Mesendoderm (in vitro differentiated cells): ENCODE measurements at regions not wholly inside any gene's neighbourhood (a gene's known extent, or its start where the extent isn't known, plus 50 kb on each side); places are given as distances from the start of the nearest gene placed in this dataset.

Source experiments
- DNase-seq: peaks from one replicate; pipeline ENCODE4 v3.0.0; 2013
- H2AK5ac ChIP-seq: 2 replicates; pipeline ENCODE4 v1.6.1; 2013; ENCODE audit warnings: low read length, inconsistent platforms
- H2BK120ac ChIP-seq: 2 replicates; pipeline ENCODE4 v1.6.1; 2013; ENCODE audit warnings: low read depth, mild to moderate bottlenecking, low read length, moderate library complexity, mixed read lengths
- H2BK15ac ChIP-seq: replicated peaks from 2 replicates; pipeline ENCODE4 v1.6.1; 2013; ENCODE audit warnings: low read depth, mild to moderate bottlenecking, moderate library complexity
- H2BK5ac ChIP-seq: 2 replicates; pipeline ENCODE4 v1.6.1; 2013; ENCODE audit warnings: low read length, inconsistent platforms
- H3K18ac ChIP-seq: 2 replicates; pipeline ENCODE4 v1.6.1; 2013; ENCODE audit warnings: mild to moderate bottlenecking, low read length, mixed read lengths
- H3K23ac ChIP-seq: one replicate; pipeline ENCODE4 v1.6.1; 2013; ENCODE audit warnings: low read length
- H3K27ac ChIP-seq: 2 replicates; pipeline ENCODE4 v1.5.1; 2013; ENCODE audit warnings: low read depth, mild to moderate bottlenecking, inconsistent platforms, low read length, moderate library complexity
- H3K27me3 ChIP-seq: 2 replicates; pipeline ENCODE4 v1.6.1; 2013; ENCODE audit warnings: low read length, control low read depth, mild to moderate bottlenecking, inconsistent platforms; ENCODE audit not compliant: insufficient read depth, poor library complexity
- H3K36me3 ChIP-seq: 2 replicates; pipeline ENCODE4 v1.6.1; 2013; ENCODE audit warnings: low read length, inconsistent platforms; ENCODE audit not compliant: control insufficient read depth, insufficient read depth
- H3K4ac ChIP-seq: one replicate; pipeline ENCODE4 v1.6.1; 2013; ENCODE audit warnings: low read depth, mild to moderate bottlenecking, low read length, moderate library complexity
- H3K4me1 ChIP-seq: 2 replicates; pipeline ENCODE4 v1.6.1; 2013; ENCODE audit warnings: low read depth, low read length, inconsistent platforms; ENCODE audit not compliant: control insufficient read depth
- H3K4me2 ChIP-seq: 2 replicates; pipeline ENCODE4 v1.6.1; 2013; ENCODE audit warnings: low read length
- H3K4me3 ChIP-seq: 2 replicates; pipeline ENCODE4 v1.5.1; 2013; ENCODE audit warnings: mild to moderate bottlenecking, low read length
- H3K56ac ChIP-seq: one replicate; pipeline ENCODE4 v1.6.1; 2013; ENCODE audit warnings: low read length
- H3K79me1 ChIP-seq: 2 replicates; pipeline ENCODE4 v1.6.1; 2013; ENCODE audit warnings: low read length, inconsistent platforms
- H3K79me2 ChIP-seq: 2 replicates; pipeline ENCODE4 v1.6.1; 2013; ENCODE audit warnings: mild to moderate bottlenecking, low read length; ENCODE audit not compliant: control insufficient read depth, insufficient read depth
- H3K9ac ChIP-seq: 2 replicates; pipeline ENCODE4 v1.6.1; 2013; ENCODE audit warnings: low read length, inconsistent platforms
- H4K5ac ChIP-seq: one replicate; pipeline ENCODE4 v1.6.1; 2013; ENCODE audit warnings: low read length
- H4K8ac ChIP-seq: one replicate; pipeline ENCODE4 v1.6.1; 2013; ENCODE audit warnings: low read depth, mild to moderate bottlenecking, control low read depth, low read length, moderate library complexity
- WGBS: extraction: QIAGEN DNeasy Blood & Tissue Kit; methylation state at CpG from one replicate; pipeline ENCODE4 v1.1.7; 2013; ENCODE audit warnings: low lambda C conversion rate, missing lambda C conversion rate; ENCODE audit not compliant: insufficient coverage; ENCODE audit errors: extremely low coverage; 5-methylcytosine and 5-hydroxymethylcytosine counted together

- no peaks in the 10 kb centered on the region for H3K27me3 ChIP-seq
- H2BK120ac ChIP-seq, result no peak overlapping the region
- no peak overlapping the region for H4K8ac ChIP-seq
- no peak overlapping the region for H3K23ac ChIP-seq
- H3K4me3 ChIP-seq, result no peak overlapping the region
- H3K4me2 ChIP-seq, result no peak overlapping the region
- no peaks in the 10 kb centered on the region for H3K79me1 ChIP-seq
- no peak overlapping the region for H2BK5ac ChIP-seq
- no CpG with 5 or more reads among the region's 4 CpGs for WGBS
- H3K4me1 ChIP-seq, result no peaks in the 10 kb centered on the region
- H3K4ac ChIP-seq, result no peak overlapping the region
- H2AK5ac ChIP-seq, result peak overlapping the region; percentile 11
- H4K5ac ChIP-seq, result no peak overlapping the region
- H3K36me3 ChIP-seq, result no peaks in the 10 kb centered on the region
- H3K18ac ChIP-seq, result no peak overlapping the region
- H3K79me2 ChIP-seq, result no peaks in the 10 kb centered on the region
- H2BK15ac ChIP-seq, result no peak overlapping the region
- no peak overlapping the region for H3K27ac ChIP-seq
- no peak overlapping the region for H3K9ac ChIP-seq
- DNase-seq, result no peak
- H3K56ac ChIP-seq, result peak overlapping the region; percentile 27
These were observed 342.1 kb downstream of the TLE4 start for GRCh38 chr9:79913867-79914266.

GRCh38 chr9:79912318-79913070, 340.7 kb downstream of the TLE4 start:
- Histone ChIP-seq H3K56ac (no peak overlapping the region), H2BK5ac (no peak overlapping the region), H3K23ac (no peak overlapping the region), H3K4ac (no peak overlapping the region), H3K79me2 (no peaks in the 10 kb centered on the region), H2BK120ac (no peak overlapping the region), H2BK15ac (no peak overlapping the region), H2AK5ac (no peak overlapping the region), H4K8ac (no peak overlapping the region), H3K27ac (no peak overlapping the region), H3K27me3 (no peaks in the 10 kb centered on the region), H4K5ac (no peak overlapping the region), H3K18ac (no peak overlapping the region), H3K4me1 (no peaks in the 10 kb centered on the region), H3K4me3 (no peak overlapping the region), H3K36me3 (no peaks in the 10 kb centered on the region), H3K4me2 (no peak overlapping the region), H3K9ac (no peak overlapping the region), H3K79me1 (no peaks in the 10 kb centered on the region)
- no CpG with 5 or more reads among the region's 2 CpGs for WGBS
- no peak for DNase-seq

- Histone ChIP-seq H3K4me3 (no peak overlapping the region), H3K79me2 (no peaks in the 10 kb centered on the region), H3K36me3 (no peaks in the 10 kb centered on the region), H3K23ac (no peak overlapping the region), H3K56ac (no peak overlapping the region), H2BK120ac (no peak overlapping the region), H4K5ac (no peak overlapping the region), H3K18ac (no peak overlapping the region), H3K4me2 (no peak overlapping the region), H3K4me1 (no peaks in the 10 kb centered on the region), H3K79me1 (no peaks in the 10 kb centered on the region), H3K27ac (no peak overlapping the region), H3K4ac (no peak overlapping the region), H3K9ac (no peak overlapping the region), H2AK5ac (no peak overlapping the region), H2BK5ac (no peak overlapping the region), H4K8ac (no peak overlapping the region), H2BK15ac (no peak overlapping the region), H3K27me3 (no peaks in the 10 kb centered on the region)
- WGBS, result no CpG with 5 or more reads among the region's 19 CpGs
- no peak for DNase-seq
These were observed 340.0 kb downstream of the TLE4 start for GRCh38 chr9:79911724-79912123.

GRCh38 chr9:79902825-79903600, 331.2 kb downstream of the TLE4 start:
- no CpG with 5 or more reads among the region's 7 CpGs for WGBS
- H2BK120ac ChIP-seq, result no peak overlapping the region

GRCh38 chr9:79900754-79901153, 329.0 kb downstream of the TLE4 start:
- Histone ChIP-seq H3K4me1 (no peaks in the 10 kb centered on the region), H3K9ac (no peak overlapping the region), H4K5ac (no peak overlapping the region), H3K56ac (no peak overlapping the region), H3K36me3 (no peaks in the 10 kb centered on the region), H3K18ac (no peak overlapping the region), H2AK5ac (no peak overlapping the region), H2BK15ac (no peak overlapping the region), H3K27me3 (no peaks in the 10 kb centered on the region), H3K4me3 (no peak overlapping the region), H3K27ac (no peak overlapping the region), H3K79me1 (no peaks in the 10 kb centered on the region), H3K23ac (no peak overlapping the region), H3K79me2 (no peaks in the 10 kb centered on the region), H2BK5ac (no peak overlapping the region), H3K4me2 (no peak overlapping the region), H2BK120ac (no peak overlapping the region), H3K4ac (no peak overlapping the region), H4K8ac (no peak overlapping the region)
- WGBS, result no CpG with 5 or more reads among the region's 1 CpG
- no peak for DNase-seq

More at GRCh38 chr9:79902825-79903600, 331.2 kb downstream of the TLE4 start:
- H4K5ac ChIP-seq, result no peak overlapping the region
- H3K27ac ChIP-seq, result no peak overlapping the region
- no peak overlapping the region for H3K4ac ChIP-seq
- H3K56ac ChIP-seq, result no peak overlapping the region
- no peak overlapping the region for H2BK15ac ChIP-seq
- no peak overlapping the region for H3K4me2 ChIP-seq
- no peaks in the 10 kb centered on the region for H3K4me1 ChIP-seq
- H3K4me3 ChIP-seq, result no peak overlapping the region
- no peak overlapping the region for H2BK5ac ChIP-seq
- no peak overlapping the region for H3K9ac ChIP-seq
- H3K79me1 ChIP-seq, result no peaks in the 10 kb centered on the region
- H2AK5ac ChIP-seq, result no peak overlapping the region
- no peaks in the 10 kb centered on the region for H3K79me2 ChIP-seq
- H3K23ac ChIP-seq, result no peak overlapping the region
- no peak overlapping the region for H3K18ac ChIP-seq
- no peaks in the 10 kb centered on the region for H3K36me3 ChIP-seq
- H3K27me3 ChIP-seq, result no peaks in the 10 kb centered on the region
- no peak for DNase-seq
- H4K8ac ChIP-seq, result no peak overlapping the region
